Hypothalamus (tissue), 51 donors: ENCODE measurements at regions not wholly inside any gene's neighbourhood (a gene's known extent, or its start where the extent isn't known, plus 50 kb on each side); places are given as distances from the start of the nearest gene placed in this dataset.
A peak's percentile ranks its signal among the peaks of the same experiment; 100 is the strongest.

Source experiments
- DNase-seq, 51 donors: peaks; one replicate each; lab custom pipeline; 2025; lab: John Stamatoyannopoulos, UW

DNA sequence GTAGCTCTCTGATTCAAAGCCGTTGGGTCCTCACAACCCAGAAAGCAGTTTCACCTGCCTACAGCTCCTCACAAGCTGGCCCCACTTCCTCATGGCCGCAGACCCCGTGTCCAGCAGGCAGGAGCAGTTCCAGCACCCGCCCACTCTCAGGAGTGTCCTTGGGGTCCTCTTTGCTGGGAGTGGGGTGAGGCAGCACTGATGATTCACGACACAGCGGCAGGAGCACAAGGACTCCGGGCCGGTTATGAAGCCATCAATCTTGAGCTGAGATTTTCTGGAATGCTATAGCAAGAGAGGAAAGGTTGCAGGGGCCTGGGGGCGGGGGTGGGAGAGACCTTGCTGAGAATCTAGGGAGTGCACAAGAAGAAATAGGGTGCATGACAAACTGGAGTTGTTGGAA, 311.2 kb downstream of the NXPE2 start:
- no peak for DNase-seq

DNA sequence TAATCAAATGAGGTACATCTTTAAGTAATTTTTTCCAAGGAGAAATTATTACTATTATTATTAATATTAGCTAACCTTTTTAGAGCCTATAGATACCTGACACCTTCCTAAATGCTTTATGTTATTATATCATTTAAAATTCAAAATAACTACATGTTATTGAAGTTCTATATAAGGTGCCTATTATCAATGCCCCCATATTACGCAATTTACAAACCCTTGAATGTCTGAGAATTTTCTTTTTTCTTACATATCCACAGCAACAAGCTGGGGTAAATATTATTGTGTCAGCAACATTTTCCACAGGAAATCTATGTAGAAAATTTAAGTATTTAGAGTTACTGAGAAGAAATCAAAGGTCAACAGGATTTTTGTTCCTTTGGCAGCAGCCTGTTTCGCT, 327.3 kb downstream of the NXPE2 start:
- no peak for DNase-seq

DNA sequence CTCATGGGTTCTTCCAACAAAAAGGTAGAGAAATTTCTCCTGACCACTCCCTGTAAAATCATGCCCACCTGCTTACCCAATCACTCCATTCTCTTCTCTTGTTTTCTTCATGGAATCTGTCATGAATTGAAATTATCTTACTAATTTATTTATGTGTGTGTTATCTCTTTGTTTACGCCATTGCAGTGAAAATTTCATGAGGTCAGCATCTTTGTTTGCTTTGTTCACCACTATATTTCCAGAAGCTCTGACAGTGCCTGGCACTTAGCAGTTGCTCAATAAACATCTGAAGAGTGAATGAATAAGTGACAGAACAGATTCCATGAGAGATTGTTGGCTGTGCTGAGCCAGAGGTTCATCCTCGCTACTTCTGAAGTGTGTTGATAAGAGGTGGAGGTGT, 329.5 kb downstream of the NXPE2 start:
- no peak for DNase-seq

DNA sequence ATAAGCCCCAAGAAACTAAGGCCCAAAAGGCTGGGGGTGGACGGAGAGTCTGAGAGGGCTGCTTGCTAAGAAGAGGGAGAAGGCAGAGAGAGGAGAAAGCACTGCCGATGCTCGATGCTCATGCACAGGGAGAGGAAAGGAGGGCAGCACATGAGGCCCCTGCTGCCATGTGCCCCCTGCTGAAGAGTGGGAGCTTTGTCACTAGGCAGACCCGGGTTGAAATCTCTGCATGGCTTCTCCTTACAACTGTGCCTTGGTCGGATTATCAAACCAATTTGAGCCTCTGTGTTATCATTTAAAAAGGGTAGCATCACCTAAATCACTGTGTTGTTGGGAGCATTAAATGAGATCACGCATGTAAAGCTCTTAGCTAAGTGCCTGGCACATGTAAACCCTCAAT, 330.5 kb downstream of the NXPE2 start:
- no peak for DNase-seq

DNA sequence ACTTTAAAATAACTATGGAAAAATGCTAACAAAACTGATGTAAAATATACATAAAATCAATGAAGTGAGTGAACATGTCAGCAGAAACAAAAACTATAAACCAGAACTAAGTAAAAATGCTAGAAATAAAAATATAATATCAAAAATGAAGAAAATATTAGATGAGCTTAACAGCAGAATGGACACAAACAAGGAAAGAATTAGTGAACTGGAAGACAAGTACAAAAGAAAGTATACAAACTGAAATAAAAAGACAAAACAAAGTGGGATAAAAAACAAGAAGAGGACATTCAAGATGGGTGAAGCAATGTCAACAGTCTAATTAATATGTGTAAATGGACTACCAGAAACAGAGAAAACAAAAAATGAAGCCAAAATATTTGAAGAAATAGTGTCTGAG, 339.2 kb downstream of the NXPE2 start:
- no peak for DNase-seq

DNA sequence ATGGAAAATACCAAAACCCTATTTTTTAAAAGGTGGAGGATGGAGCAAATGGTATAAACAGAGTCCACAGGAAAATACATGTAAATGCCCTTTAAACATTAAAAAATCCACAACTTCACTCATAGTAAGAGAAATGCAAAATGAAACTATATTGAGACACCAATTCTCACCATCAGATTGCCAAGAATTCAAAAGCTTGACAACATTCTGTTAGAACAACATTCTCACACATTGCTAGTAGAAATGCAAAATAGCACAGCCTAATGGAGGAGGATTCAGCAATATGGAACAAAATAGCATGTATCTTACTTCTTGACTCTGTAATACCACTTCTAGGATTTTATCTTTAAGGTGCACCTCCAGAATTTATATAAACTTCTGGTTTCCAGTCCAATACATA, 351.8 kb downstream of the NXPE2 start:
- no peak for DNase-seq

DNA sequence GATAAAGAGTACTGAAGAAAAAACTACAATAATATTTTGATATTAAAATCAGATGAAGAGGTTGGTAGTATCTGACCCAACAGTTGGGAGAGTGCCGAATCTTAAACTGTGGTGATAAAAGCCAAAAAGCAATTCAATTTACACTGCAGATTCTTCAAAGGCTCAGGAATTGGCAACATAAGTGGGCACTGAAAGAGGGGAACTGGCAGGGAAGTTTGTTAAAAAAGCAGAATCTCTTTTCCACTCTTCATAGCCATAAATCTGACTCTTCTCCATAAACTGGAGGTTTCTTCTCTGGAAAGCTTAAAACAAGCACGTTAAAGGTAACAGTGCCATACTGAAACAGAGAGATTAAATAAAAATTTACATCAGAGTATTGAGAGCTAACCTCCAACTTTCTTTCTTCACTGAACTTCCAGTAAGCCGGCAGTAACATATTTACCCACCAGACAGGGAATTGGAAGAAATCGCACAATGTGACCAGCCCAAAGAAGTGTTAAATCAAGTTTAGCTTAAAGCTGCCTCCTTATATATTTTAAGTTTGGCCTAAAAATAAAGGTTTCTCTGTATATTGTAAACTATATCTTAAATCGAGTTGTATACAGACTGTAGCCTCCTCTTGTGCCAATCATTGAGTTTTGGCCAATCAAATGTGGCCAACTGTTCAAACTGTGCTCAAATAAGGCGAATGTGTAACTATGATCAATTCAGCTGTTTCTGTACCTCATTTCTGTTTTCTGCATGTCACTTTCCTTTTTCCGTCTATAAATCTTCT, 358.3 kb downstream of the NXPE2 start:
- no peak for DNase-seq

DNA sequence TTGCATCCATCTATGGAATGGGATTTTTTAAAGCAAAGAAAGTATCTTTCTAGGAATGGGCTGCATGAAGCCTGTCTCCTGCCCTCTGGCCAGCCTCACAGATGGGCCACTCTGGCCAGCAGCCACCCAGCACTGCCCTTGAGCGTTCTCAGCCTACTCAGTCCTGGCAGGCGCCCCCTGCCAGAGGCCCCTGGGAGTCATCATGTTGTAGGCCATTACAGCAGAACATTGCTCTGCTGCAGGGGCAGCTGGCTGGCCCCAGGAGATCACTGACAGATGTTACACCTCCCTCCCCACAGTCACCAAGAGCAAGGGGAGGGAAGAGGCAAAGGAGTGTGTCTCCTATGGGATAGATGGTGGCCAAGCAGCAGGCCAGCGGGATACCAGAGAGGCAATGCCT, 363.7 kb downstream of the NXPE2 start:
- no peak for DNase-seq

DNA sequence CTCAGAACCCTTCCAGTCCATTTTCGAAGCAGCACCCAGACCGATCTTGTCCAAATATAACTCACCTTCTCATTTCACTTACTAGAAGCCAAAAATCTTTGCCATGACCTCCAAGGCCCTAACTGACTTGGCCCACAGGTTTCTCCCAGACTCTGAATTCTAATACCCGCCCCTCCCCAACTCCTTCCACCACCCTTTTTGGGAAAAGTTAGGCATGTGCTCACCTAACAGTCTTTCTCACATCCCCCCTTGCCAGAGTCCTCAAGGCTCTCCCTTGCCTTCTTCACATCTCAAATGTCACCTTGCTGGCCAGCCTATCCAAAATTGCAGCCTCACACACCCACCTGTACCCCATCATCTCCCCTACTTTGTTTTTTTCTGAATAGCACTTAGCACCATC, 369.3 kb downstream of the NXPE2 start:
- no peak for DNase-seq

DNA sequence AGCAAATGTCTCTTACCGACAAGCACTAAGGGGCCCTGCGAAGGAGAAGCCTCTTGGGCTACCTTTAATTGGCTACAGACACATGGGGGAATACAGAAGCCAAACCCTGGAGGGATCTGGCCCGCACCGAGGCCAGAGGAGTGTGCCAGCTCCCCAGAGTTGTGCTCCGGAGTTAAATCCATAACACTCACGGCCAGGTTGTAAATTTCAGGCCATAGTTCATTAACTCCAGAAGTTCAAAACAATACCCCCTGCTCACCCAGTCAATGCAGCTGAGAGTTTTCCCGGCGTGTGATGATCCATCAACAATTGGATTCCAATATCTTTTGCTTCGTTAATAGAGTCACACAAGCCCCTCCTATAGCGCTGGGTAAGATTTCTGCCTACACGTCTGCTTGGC, 371.5 kb downstream of the NXPE2 start:
- no peak for DNase-seq

DNA sequence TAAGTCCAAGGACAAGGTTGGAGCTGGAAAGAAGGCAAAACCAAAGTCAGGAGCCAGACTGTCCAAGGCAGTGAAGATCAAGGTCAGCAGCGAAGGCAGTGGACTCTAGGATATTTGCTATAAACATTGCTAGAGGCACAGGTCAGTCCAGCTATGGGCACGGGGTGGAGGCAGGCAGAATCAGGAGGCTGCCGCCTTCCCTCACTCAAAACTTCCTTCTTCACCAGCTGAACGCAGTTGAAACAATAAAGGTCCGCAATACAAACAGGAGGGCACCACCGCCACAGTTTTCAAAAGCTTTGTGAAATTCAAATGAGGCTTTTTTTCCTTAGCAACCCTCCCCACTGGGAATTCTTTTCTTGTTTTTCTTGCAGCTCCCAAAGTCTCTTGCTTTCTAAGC, 372.4 kb downstream of the NXPE2 start:
- no peak for DNase-seq

DNA sequence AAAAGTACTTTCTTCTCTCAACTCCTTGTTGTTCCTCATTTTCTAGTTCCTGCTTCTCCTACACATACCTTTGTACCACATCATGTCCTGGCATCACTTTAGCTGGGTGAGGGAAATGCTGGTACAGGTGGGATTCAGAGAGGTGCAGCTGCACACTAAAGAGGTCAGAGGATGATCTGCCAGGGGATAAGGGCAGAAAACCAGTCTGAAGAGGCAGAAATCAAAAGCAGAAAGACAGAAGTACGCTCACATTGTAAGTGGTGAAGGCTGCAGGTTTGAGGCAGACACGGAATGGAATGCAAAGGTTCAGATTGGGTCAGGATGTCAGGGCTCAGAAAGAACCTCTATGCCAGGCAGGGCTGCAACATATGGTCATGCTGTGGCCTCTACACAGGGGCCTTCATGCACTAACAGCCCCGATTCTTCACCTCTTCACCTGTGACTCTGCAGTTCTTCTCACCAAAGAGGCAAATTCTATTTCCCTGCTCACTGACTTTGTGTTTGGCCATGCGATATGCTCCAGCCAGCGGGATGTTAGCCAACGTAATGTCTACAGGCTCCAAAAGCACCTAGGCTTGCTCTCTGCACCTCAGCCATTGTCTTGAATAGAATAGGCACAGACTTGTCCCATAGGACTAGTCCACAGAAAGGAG, 373.7 kb downstream of the NXPE2 start:
- DNase-seq: no peak

DNA sequence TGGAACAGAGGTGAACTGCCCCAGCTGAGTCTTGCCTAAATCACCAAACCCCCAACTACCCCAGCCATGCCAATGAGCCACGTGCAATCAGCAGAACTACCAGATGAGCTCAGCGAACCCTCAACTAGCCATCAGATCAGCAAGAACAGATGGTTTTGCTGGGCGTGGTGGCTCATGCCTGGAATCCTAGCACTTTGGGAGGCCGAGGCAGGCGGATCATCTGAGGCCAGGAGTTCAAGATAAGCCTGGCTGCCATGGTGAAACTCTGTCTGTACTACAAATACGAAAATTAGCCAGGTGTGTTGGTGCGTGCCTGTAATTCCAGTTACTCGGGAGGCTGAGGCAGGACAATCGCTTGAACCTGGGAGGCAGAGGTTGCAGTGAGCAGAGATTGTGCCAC, 374.3 kb downstream of the NXPE2 start:
- DNase-seq: no peak

DNA sequence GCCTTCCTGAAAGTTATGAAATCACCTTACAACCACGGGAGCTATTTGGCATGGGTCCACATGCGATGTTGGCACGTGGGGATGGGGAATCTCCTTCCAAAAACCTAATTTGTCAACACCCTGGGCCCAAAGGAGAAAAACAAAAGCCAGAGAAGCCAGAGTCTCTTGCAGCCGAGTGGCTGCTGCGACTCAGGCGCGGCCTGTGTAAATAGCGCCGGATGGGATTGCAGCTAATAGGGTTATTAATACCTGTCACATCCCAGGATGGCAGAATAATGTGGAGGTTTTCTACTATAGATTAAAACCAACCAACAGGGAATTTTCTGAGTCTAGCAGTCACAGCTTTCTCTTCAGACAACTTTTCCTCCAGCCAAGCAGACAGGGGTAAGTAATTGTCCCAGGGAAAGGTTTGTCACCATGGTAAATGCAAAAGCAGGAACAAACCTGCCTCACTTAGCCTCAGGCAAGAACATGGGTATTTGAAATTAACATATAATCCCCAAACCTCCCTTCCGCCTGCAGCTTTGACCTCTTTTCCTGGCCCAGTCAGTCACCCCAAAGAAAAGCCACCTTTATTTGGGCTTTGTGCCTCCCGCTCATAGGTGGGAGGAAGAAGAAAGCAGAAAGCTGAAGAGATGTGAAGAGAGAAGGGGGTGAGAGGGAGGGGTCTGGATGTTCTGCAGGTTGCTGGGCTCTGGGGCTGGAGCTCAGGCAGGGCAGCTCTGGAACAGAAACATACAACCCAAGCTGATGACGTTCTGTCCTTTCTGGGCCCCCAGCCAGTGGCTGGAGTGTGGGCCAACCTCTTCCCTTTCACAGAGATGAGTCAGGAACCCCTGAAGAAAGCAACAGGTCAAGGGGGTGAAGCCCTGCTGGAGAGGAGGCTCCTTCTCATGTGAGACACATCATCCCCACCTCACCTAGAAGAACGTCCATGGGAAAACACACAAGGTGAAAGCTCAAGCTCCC, 376.5 kb downstream of the NXPE2 start:
- peak in 20 of 51 donors; percentile 1 to 63 (median 18) for DNase-seq

DNA sequence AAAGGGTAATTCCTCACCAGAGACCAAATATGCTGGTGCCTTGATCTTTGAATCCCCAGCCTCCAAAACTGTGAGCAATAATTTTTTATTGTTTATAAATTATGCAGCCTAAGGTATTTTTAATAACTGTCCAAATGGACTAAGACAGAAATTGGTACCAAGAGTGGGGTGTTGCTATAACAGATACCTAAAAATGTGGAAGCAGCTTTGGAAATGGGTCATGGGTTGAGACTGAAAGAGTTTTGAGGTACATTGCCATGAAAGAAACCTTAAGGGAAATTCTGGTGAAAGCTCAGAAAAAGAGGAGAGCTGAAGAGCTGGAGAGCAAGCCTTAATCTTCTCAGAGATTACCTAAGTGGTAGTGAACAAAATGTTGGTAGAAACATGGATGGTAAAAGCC, 378.2 kb downstream of the NXPE2 start:
- DNase-seq: no peak

DNA sequence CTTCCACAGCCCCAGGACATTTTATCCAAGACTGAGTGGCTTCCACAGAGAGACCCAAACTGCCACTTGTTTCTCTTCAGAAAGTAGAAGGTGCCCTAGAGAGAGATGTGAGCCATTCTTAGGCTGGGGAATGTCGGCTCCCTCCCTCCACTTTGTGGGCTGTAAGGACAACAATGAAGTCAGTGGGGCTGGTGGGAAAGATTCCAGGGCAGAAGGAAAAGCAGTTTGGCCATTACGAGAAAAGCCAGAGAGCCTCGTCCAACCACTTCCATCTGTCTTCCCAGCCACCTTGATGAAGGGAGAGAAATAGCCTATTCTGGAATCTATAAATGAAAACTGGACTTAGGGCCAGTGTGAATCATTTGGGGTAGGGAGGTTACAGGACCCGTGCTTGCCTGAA, 382.5 kb downstream of the NXPE2 start:
- DNase-seq: no peak

DNA sequence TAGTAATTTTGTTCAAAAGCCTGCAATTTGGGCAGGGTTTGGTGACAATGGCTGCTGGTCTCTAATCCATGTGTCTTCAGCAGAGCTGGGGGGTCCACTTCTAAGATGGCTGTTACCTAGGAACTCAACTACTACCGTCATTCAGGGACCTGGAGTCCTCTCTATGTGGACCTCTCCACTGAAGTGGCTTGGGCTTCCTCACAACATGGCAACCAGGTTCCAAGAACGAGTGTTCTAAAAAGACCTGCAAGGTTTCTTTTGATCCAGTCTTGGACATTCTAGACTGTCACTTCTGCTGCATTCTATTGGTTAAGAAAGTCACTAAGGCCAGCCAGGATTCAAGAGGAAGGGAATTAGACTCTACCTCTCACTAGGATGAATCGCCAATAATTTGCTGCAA, 387.0 kb downstream of the NXPE2 start:
- DNase-seq: no peak

DNA sequence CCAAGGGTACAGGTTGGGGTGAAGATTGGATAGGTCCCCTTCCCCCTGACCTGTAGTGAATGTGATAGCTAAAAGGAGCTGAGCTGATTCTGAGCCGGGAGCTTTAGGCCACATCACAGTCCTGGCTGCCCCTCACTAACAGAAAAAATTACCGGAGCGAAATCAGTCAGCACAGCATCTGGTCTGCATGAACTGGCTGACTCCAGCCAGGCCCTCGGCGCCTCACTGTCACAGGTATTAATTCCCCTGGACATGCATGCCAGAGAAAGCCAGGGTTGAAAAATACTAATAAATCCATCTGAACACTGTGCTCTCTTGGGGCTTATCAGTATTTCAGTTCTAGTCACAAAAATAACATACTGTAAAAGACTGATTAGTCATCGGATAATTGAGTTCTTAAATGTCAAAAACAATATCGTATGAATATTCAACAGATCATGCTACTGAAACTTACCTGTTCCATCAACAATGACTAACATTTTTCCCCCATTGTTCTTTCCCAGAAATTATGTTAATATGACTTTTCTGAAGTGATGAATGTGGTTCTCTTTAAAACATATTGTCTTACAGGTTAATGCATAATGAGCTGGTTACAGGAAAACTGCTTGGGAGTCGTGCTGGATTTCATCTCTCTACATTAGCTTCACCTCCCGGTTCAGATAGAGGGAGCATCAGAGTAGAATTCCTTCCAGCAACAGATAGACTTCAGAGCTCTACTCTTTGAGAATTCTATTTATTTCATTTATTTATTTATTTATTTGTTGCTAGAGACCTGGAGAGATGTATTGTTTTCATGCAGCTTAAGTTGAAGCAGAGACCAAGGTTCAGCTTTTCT, 387.7 kb downstream of the NXPE2 start:
- peak in 1 of 51 donors; percentile 50 for DNase-seq

DNA sequence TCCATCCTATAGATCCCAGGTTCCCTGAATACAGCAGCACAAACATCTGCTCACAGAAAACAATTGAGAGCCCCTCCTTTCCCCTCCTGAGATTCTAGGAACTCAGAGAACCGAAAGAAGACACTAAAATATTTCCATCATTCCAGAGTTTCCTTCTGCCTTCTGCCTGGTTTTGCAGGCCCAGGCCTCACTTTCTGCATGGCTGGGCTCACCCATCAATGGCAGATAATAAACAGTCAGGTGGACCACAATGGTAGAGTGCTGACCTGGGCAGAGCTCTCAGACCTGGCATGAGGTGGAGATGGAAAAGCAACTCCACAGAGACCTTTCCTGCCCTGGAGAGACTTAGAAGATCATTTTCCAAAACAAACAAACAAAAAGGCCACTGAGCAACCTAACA, 389.1 kb downstream of the NXPE2 start:
- DNase-seq: no peak

DNA sequence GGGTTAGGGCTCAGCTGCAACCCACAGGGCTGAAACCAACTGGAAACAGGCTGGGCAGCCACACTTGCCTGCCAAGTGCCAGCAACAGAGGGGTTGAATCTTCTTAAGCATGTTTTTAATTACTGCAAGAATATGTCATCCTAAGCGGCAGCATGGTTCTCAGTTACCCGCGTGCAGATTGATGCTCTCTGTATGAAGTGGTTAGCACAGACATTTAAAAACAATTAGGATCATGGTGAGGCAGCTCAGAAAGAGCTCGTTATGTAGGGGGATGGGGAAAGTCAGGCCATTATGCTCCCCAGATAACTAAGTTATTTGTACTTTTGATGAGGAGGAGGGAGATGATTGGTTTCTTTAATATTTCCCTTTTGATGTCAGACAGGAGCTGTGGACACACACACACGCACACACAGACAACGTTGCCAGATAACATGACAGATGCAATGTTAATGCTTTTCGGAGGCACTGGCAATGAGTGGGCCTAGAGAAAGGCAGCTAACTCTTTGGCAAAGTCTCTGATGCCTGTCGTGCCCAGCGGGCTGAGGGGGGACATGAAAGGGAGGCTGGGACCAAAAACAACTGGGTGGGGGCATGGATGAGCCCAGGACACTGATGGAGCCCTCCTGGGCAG, 389.7 kb downstream of the NXPE2 start:
- no peak for DNase-seq
